Gastrocnemius medialis (tissue), 4 donors: ENCODE measurements at regions not wholly inside any gene's neighbourhood (a gene's known extent, or its start where the extent isn't known, plus 50 kb on each side); places are given as distances from the start of the nearest gene placed in this dataset.

Experiments
- CTCF ChIP-seq, 5 experiments: fragments of 450-650 bp in 3 of 5; fragments of 200-600 bp in 2 of 5; sonication (generic) in 2 of 5; IDR thresholded peaks in 4 of 5; conservative IDR thresholded peaks in 1 of 5; 1 replicate in 4 of 5; 2 replicates in 1 of 5; pipeline ENCODE4 v1.5.1; 2016 to 2019; ENCODE audit warnings: antibody characterized with exemption in 5 of 5, mild to moderate bottlenecking in 3 of 5, moderate library complexity in 3 of 5
- POLR2A ChIP-seq, 2 donors: fragments of 450-650 bp; IDR thresholded peaks; one replicate each; pipeline ENCODE4 v1.6.1; 2017; ENCODE audit warnings: antibody characterized with exemption in 2 of 2, mild to moderate bottlenecking in 2 of 2, moderate library complexity in 2 of 2

GRCh38 chr7:127460077-127460476, 67.6 kb upstream of the ZNF800 start:
- TF ChIP-seq CTCF (IDR thresholded peaks at IDR 0.05 in 4 of 5, conservative IDR thresholded peaks at IDR 0.05 in 1 of 5) (no peak), POLR2A (IDR thresholded peaks at IDR 0.05) (no peak)
